ENCODE measurements at regions not wholly inside any gene's neighbourhood (a gene's known extent, or its start where the extent isn't known, plus 50 kb on each side); places are given as distances from the start of the nearest gene placed in this dataset.

GRCh38 chr4:128470492-128471053, 183.0 kb upstream of the PGRMC2 start:
- H3K4me1 ChIP-seq (ENCODE audit: control insufficient read depth, insufficient read depth, low read length): peaks cover 34% of the 10 kb centered on the region
- no peaks in the 10 kb centered on the region for H3K27me3 ChIP-seq (replicated peaks; ENCODE audit: control insufficient read depth, insufficient read depth, low read length)
- no peak for DNase-seq (ENCODE audit: low read depth)
- no peak overlapping the region for H3K4me3 ChIP-seq (ENCODE audit: low read length)
- H3K9me3 ChIP-seq (ENCODE audit: control insufficient read depth, low read length): no peaks in the 10 kb centered on the region
- H3K9ac ChIP-seq (ENCODE audit: low read length): no peak overlapping the region
- H3K36me3 ChIP-seq (ENCODE audit: control insufficient read depth, insufficient read depth, low read length, severe bottlenecking): no peaks in the 10 kb centered on the region

DNA sequence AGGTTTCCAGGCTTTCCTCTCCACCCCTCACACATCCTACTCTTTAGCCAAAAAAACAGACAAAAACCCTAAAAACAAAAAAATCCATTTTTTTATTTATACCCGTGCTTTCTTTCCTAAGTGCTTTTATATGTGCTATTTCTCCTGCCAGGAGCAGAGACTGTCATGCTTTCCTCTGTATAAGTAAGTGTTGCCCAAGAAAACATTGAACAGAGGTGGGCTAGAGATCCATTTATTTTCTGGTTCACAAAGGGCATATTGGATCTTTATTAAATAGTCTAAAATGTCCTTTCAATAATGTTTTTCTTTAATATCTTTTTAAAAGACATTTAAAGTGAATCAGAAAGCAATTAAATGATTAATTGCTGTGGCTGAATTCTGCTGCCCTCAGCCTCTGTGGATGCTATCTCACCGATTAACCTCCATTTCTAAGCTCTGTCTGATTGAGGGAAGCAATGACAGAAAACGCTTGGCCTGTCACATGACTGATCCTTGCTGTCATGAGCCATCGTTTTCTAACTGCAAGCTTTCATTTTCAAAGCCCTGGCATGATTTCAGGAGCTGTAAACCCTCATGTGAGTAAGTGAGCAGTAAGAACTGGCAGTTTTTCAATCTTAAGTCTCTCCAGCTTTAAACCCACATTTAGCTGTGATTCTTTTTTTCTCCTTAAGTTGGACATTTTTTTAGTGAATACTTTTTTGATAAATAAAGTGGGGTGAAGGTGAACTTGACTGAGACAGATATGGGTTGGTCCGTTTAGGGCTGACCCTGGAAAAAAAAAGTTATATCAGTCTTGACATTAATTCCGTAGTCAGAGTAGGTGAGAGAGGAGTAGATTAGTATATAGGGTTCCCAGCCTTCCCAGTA, 180.7 kb upstream of the PGRMC2 start:
- H3K9me3 ChIP-seq (ENCODE audit: control insufficient read depth, low read length): no peaks in the 10 kb centered on the region
- H3K4me3 ChIP-seq (ENCODE audit: low read length): peak overlapping the region; percentile 55
- no peaks in the 10 kb centered on the region for H3K36me3 ChIP-seq (ENCODE audit: control insufficient read depth, insufficient read depth, low read length, severe bottlenecking)
- peak overlapping the region; percentile 82 for H3K9ac ChIP-seq (ENCODE audit: low read length)
- H3K27me3 ChIP-seq (replicated peaks; ENCODE audit: control insufficient read depth, insufficient read depth, low read length): no peaks in the 10 kb centered on the region
- DNase-seq (ENCODE audit: low read depth): peak; percentile 95
- H3K4me1 ChIP-seq (ENCODE audit: control insufficient read depth, insufficient read depth, low read length): peaks cover 34% of the 10 kb centered on the region

DNA sequence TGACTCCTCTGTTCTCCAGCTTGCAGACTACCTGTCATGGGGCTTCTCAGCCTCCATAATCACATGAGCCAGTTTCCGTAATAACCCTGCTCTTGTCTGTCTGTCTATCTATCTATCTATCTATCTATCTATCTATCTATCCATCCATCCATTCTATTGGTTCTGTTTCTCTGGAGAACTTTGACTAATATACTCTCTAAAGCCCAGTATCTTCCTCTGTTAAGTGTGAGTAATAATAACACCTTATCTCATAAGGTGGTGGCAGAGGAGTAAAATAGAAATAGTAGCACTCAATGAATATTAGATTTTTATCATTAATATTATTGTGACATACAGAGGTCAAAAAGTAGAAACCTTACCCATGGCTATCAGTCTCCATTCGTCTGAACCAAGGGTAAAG, 177.9 kb upstream of the PGRMC2 start:
- Histone ChIP-seq H3K9ac (ENCODE audit: low read length) (no peak overlapping the region), H3K4me3 (ENCODE audit: low read length) (no peak overlapping the region), H3K9me3 (ENCODE audit: control insufficient read depth, low read length) (no peaks in the 10 kb centered on the region), H3K36me3 (ENCODE audit: control insufficient read depth, insufficient read depth, low read length, severe bottlenecking) (no peaks in the 10 kb centered on the region), H3K4me1 (ENCODE audit: control insufficient read depth, insufficient read depth, low read length) (peaks cover 34% of the 10 kb centered on the region), H3K27me3 (replicated peaks; ENCODE audit: control insufficient read depth, insufficient read depth, low read length) (no peaks in the 10 kb centered on the region)
- no peak for DNase-seq (ENCODE audit: low read depth)

- DNase-seq (ENCODE audit: low read depth): no peak
Observed at GRCh38 chr4:128463006-128463405, 175.4 kb upstream of the PGRMC2 start.

DNA sequence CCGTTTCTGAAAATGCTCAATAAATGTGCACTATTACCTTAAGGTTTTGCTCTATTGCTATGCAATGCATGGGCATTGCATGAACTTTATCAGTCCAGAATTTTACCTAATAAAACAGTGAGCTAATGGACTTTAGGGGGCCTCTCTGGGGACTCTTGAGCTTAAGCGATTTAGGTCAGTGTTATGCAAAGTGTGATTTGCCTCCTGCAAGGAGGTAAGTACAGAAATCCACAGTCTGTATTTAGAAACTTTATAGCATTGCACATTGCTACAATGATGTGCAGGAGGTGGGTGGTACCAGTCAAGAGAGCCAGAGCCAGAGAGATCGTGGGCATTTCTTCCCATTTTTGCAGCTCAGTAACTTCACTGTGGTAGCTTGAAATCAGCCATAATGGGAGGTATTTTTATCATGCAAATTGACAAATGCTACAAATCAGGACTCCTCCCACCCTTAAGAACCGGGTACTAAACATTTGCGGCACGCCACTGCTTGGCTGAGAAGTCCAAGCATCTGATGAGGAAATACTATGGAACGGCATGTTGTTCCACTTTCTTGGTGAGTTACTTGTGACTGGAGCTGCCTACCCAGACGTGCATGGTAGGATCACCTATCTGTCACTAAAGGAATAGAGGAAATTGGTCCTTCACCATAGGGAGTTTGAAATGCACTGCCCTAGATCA, 174.6 kb upstream of the PGRMC2 start:
- Histone ChIP-seq H3K9me3 (ENCODE audit: control insufficient read depth, low read length) (no peaks in the 10 kb centered on the region), H3K4me3 (ENCODE audit: low read length) (no peak overlapping the region), H3K27me3 (replicated peaks; ENCODE audit: control insufficient read depth, insufficient read depth, low read length) (no peaks in the 10 kb centered on the region), H3K4me1 (ENCODE audit: control insufficient read depth, insufficient read depth, low read length) (peaks cover 19% of the 10 kb centered on the region), H3K9ac (ENCODE audit: low read length) (no peak overlapping the region), H3K36me3 (ENCODE audit: control insufficient read depth, insufficient read depth, low read length, severe bottlenecking) (no peaks in the 10 kb centered on the region)
- no peak for DNase-seq (ENCODE audit: low read depth)

More at GRCh38 chr4:128463006-128463405, 175.4 kb upstream of the PGRMC2 start:
- Histone ChIP-seq H3K27me3 (replicated peaks; ENCODE audit: control insufficient read depth, insufficient read depth, low read length) (no peaks in the 10 kb centered on the region), H3K4me1 (ENCODE audit: control insufficient read depth, insufficient read depth, low read length) (peaks cover 23% of the 10 kb centered on the region), H3K9ac (ENCODE audit: low read length) (no peak overlapping the region), H3K4me3 (ENCODE audit: low read length) (no peak overlapping the region), H3K36me3 (ENCODE audit: control insufficient read depth, insufficient read depth, low read length, severe bottlenecking) (no peaks in the 10 kb centered on the region), H3K9me3 (ENCODE audit: control insufficient read depth, low read length) (no peaks in the 10 kb centered on the region)

DNA sequence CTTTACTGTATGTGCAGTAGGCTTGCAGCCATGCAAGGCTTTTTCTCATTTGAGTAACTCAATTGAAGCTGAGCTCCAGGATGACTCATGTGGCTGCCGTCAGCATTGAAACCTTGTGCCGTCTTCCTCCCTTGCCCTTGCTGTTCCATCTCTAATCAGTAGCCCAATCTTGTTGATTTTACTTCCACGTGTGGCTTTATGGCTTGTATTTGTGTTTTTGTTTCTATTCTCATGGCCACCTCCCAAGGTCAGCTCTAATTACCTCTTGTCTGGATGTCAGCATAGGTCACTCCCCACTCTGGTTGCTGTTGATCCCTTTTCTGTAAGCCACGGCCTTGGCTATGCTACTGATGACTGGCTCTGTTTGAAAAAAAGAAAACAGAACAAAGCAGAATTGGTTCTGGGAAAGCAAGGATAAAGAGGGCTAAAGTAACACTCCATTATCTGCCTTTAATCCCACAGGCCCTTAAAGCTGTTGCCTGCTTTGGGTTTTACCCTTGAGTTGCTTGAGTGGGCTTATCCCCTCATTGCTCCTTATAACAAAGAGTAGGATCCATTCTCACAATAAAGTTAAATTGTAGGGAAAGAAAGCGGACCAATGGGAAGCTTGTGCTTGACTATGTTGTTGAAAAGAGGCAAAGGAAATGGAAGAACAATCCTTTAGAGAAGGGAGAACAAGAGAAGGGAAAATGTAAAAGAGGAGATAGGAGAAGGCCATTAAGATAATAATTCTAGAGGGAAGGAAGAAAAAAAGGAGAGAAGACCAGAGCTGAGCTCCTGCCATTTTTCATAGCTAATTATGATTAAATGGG, 173.9 kb upstream of the PGRMC2 start:
- DNase-seq (ENCODE audit: low read depth): peak; percentile 88
- Histone ChIP-seq H3K9me3 (ENCODE audit: control insufficient read depth, low read length) (no peaks in the 10 kb centered on the region), H3K9ac (ENCODE audit: low read length) (no peak overlapping the region), H3K4me1 (ENCODE audit: control insufficient read depth, insufficient read depth, low read length) (peaks cover 16% of the 10 kb centered on the region), H3K27me3 (replicated peaks; ENCODE audit: control insufficient read depth, insufficient read depth, low read length) (no peaks in the 10 kb centered on the region), H3K36me3 (ENCODE audit: control insufficient read depth, insufficient read depth, low read length, severe bottlenecking) (no peaks in the 10 kb centered on the region), H3K4me3 (ENCODE audit: low read length) (no peak overlapping the region)

DNA sequence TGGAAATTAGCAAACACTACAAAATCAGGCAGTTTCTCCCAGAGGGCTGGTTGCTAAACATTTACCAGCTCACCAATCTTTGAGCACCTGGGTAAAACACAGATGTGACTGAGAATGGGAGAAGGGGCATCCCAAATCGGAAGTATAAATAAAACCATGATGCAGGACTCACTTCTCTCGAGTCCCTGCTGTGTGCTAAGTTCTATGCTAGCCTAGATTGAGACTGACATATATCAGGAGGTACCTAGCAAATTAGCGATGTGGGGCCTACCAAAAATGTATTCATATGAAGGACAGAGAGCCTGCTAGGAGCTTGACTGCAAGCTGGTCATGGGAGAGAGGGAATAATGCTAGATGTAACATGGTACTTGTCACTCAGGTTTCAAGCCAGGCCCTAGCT, 171.9 kb upstream of the PGRMC2 start:
- Histone ChIP-seq H3K27me3 (replicated peaks; ENCODE audit: control insufficient read depth, insufficient read depth, low read length) (no peaks in the 10 kb centered on the region), H3K9ac (ENCODE audit: low read length) (no peak overlapping the region), H3K9me3 (ENCODE audit: control insufficient read depth, low read length) (no peaks in the 10 kb centered on the region), H3K4me1 (ENCODE audit: control insufficient read depth, insufficient read depth, low read length) (peaks cover 21% of the 10 kb centered on the region), H3K36me3 (ENCODE audit: control insufficient read depth, insufficient read depth, low read length, severe bottlenecking) (no peaks in the 10 kb centered on the region), H3K4me3 (ENCODE audit: low read length) (no peak overlapping the region)
- DNase-seq (ENCODE audit: low read depth): no peak

GRCh38 chr4:128458816-128459215, 171.2 kb upstream of the PGRMC2 start:
- H3K4me3 ChIP-seq (ENCODE audit: low read length): no peak overlapping the region
- H3K9ac ChIP-seq (ENCODE audit: low read length): no peak overlapping the region
- DNase-seq (ENCODE audit: low read depth): no peak
- H3K27me3 ChIP-seq (replicated peaks; ENCODE audit: control insufficient read depth, insufficient read depth, low read length): no peaks in the 10 kb centered on the region
- peaks cover 26% of the 10 kb centered on the region for H3K4me1 ChIP-seq (ENCODE audit: control insufficient read depth, insufficient read depth, low read length)
- no peaks in the 10 kb centered on the region for H3K36me3 ChIP-seq (ENCODE audit: control insufficient read depth, insufficient read depth, low read length, severe bottlenecking)
- H3K9me3 ChIP-seq (ENCODE audit: control insufficient read depth, low read length): no peaks in the 10 kb centered on the region

- Histone ChIP-seq H3K4me3 (ENCODE audit: low read length) (no peak overlapping the region), H3K9ac (ENCODE audit: low read length) (no peak overlapping the region), H3K4me1 (ENCODE audit: control insufficient read depth, insufficient read depth, low read length) (peaks cover 37% of the 10 kb centered on the region), H3K9me3 (ENCODE audit: control insufficient read depth, low read length) (no peaks in the 10 kb centered on the region), H3K36me3 (ENCODE audit: control insufficient read depth, insufficient read depth, low read length, severe bottlenecking) (no peaks in the 10 kb centered on the region), H3K27me3 (replicated peaks; ENCODE audit: control insufficient read depth, insufficient read depth, low read length) (no peaks in the 10 kb centered on the region)
- no peak for DNase-seq (ENCODE audit: low read depth)
Observed at GRCh38 chr4:128457726-128458125, 170.1 kb upstream of the PGRMC2 start.

GRCh38 chr4:128456171-128456570, 168.6 kb upstream of the PGRMC2 start:
- no peak for DNase-seq (ENCODE audit: low read depth)
- Histone ChIP-seq H3K27me3 (replicated peaks; ENCODE audit: control insufficient read depth, insufficient read depth, low read length) (no peaks in the 10 kb centered on the region), H3K9ac (ENCODE audit: low read length) (no peak overlapping the region), H3K4me3 (ENCODE audit: low read length) (no peak overlapping the region), H3K9me3 (ENCODE audit: control insufficient read depth, low read length) (no peaks in the 10 kb centered on the region), H3K36me3 (ENCODE audit: control insufficient read depth, insufficient read depth, low read length, severe bottlenecking) (no peaks in the 10 kb centered on the region), H3K4me1 (ENCODE audit: control insufficient read depth, insufficient read depth, low read length) (peaks cover 38% of the 10 kb centered on the region)

GRCh38 chr4:128455480-128455879, 167.9 kb upstream of the PGRMC2 start:
- no peak for DNase-seq (ENCODE audit: low read depth)

More at GRCh38 chr4:128455480-128455879, 167.9 kb upstream of the PGRMC2 start:
- Histone ChIP-seq H3K9ac (ENCODE audit: low read length) (no peak overlapping the region), H3K4me3 (ENCODE audit: low read length) (no peak overlapping the region), H3K9me3 (ENCODE audit: control insufficient read depth, low read length) (no peaks in the 10 kb centered on the region), H3K4me1 (ENCODE audit: control insufficient read depth, insufficient read depth, low read length) (peaks cover 37% of the 10 kb centered on the region), H3K36me3 (ENCODE audit: control insufficient read depth, insufficient read depth, low read length, severe bottlenecking) (no peaks in the 10 kb centered on the region), H3K27me3 (replicated peaks; ENCODE audit: control insufficient read depth, insufficient read depth, low read length) (no peaks in the 10 kb centered on the region)

All from adipocyte (in vitro differentiated cells).